ENCODE measurements at regions not wholly inside any gene's neighbourhood (a gene's known extent, or its start where the extent isn't known, plus 50 kb on each side); places are given as distances from the start of the nearest gene placed in this dataset.

GRCh38 chr14:101383737-101384338 lies 177.5 kb upstream of the DIO3 start:
- no peak for DNase-seq (ENCODE audit: insufficient read length, low spot score, missing footprints)
- Histone ChIP-seq H4K20me1 (ENCODE audit: insufficient read depth, low read length) (no peaks in the 10 kb centered on the region), H3K4me1 (ENCODE audit: insufficient read depth, low read length) (no peaks in the 10 kb centered on the region), H3K27me3 (ENCODE audit: insufficient read depth, low read length) (peaks cover 3% of the 10 kb centered on the region), H2AFZ (ENCODE audit: low read length) (no peak overlapping the region), H3K4me3 (ENCODE audit: insufficient read depth, low read length) (no peak overlapping the region), H3K36me3 (ENCODE audit: insufficient read depth, low read length) (no peaks in the 10 kb centered on the region), H3K9me3 (ENCODE audit: low read depth, low read length) (no peaks in the 10 kb centered on the region), H3K27ac (ENCODE audit: low read depth, low read length) (no peak overlapping the region), H3K4me2 (ENCODE audit: insufficient read depth, low read length) (no peak overlapping the region), H3K79me2 (ENCODE audit: insufficient read depth, low read length) (no peaks in the 10 kb centered on the region)
- TF ChIP-seq CTCF (IDR thresholded peaks at IDR 0.05; ENCODE audit: extremely low read depth, low read depth, low read length), result no peak

- Histone ChIP-seq H3K27ac (ENCODE audit: low read depth, low read length) (no peak overlapping the region), H3K9me3 (ENCODE audit: low read depth, low read length) (no peaks in the 10 kb centered on the region), H4K20me1 (ENCODE audit: insufficient read depth, low read length) (no peaks in the 10 kb centered on the region), H3K79me2 (ENCODE audit: insufficient read depth, low read length) (no peaks in the 10 kb centered on the region), H3K4me3 (ENCODE audit: insufficient read depth, low read length) (no peak overlapping the region), H3K36me3 (ENCODE audit: insufficient read depth, low read length) (no peaks in the 10 kb centered on the region), H3K27me3 (ENCODE audit: insufficient read depth, low read length) (peaks cover 10% of the 10 kb centered on the region), H3K4me2 (ENCODE audit: insufficient read depth, low read length) (no peak overlapping the region), H2AFZ (ENCODE audit: low read length) (no peak overlapping the region), H3K4me1 (ENCODE audit: insufficient read depth, low read length) (no peaks in the 10 kb centered on the region)
- DNase-seq (ENCODE audit: insufficient read length, low spot score, missing footprints), result no peak
- no peak for TF ChIP-seq CTCF (IDR thresholded peaks at IDR 0.05; ENCODE audit: extremely low read depth, low read depth, low read length)
Observed at GRCh38 chr14:101394374-101394773, 166.9 kb upstream of the DIO3 start.

GRCh38 chr14:101395779-101396178 lies 165.5 kb upstream of the DIO3 start:
- Histone ChIP-seq H3K4me1 (ENCODE audit: insufficient read depth, low read length) (no peaks in the 10 kb centered on the region), H3K9me3 (ENCODE audit: low read depth, low read length) (no peaks in the 10 kb centered on the region), H3K4me3 (ENCODE audit: insufficient read depth, low read length) (no peak overlapping the region), H3K27ac (ENCODE audit: low read depth, low read length) (no peak overlapping the region), H3K27me3 (ENCODE audit: insufficient read depth, low read length) (peaks cover 10% of the 10 kb centered on the region), H3K36me3 (ENCODE audit: insufficient read depth, low read length) (no peaks in the 10 kb centered on the region), H3K79me2 (ENCODE audit: insufficient read depth, low read length) (no peaks in the 10 kb centered on the region), H2AFZ (ENCODE audit: low read length) (no peak overlapping the region), H4K20me1 (ENCODE audit: insufficient read depth, low read length) (no peaks in the 10 kb centered on the region), H3K4me2 (ENCODE audit: insufficient read depth, low read length) (no peak overlapping the region)
- no peak for DNase-seq (ENCODE audit: insufficient read length, low spot score, missing footprints)
- TF ChIP-seq CTCF (IDR thresholded peaks at IDR 0.05; ENCODE audit: extremely low read depth, low read depth, low read length), result no peak

- Histone ChIP-seq H4K20me1 (ENCODE audit: insufficient read depth, low read length) (no peaks in the 10 kb centered on the region), H3K36me3 (ENCODE audit: insufficient read depth, low read length) (no peaks in the 10 kb centered on the region), H2AFZ (ENCODE audit: low read length) (no peak overlapping the region), H3K79me2 (ENCODE audit: insufficient read depth, low read length) (no peaks in the 10 kb centered on the region), H3K27ac (ENCODE audit: low read depth, low read length) (no peak overlapping the region), H3K4me1 (ENCODE audit: insufficient read depth, low read length) (peaks cover 4% of the 10 kb centered on the region), H3K4me3 (ENCODE audit: insufficient read depth, low read length) (no peak overlapping the region), H3K4me2 (ENCODE audit: insufficient read depth, low read length) (no peak overlapping the region), H3K27me3 (ENCODE audit: insufficient read depth, low read length) (peaks cover 9% of the 10 kb centered on the region), H3K9me3 (ENCODE audit: low read depth, low read length) (no peaks in the 10 kb centered on the region)
- DNase-seq (ENCODE audit: insufficient read length, low spot score, missing footprints), result no peak
- no peak for TF ChIP-seq CTCF (IDR thresholded peaks at IDR 0.05; ENCODE audit: extremely low read depth, low read depth, low read length)
Observed at GRCh38 chr14:101397206-101397605, 164.1 kb upstream of the DIO3 start.
